HepG2 (cell line): ENCODE measurements at regions not wholly inside any gene's neighbourhood (a gene's known extent, or its start where the extent isn't known, plus 50 kb on each side); places are given as distances from the start of the nearest gene placed in this dataset.

ENCODE experiments used
- CENPT ChIP-seq: sonication (generic); formaldehyde crosslinking; IDR thresholded peaks from 2 replicates; pipeline ENCODE4 v1.8.0; 2022; ENCODE audit warnings: low read depth, mild to moderate bottlenecking, moderate library complexity, missing genetic modification reagents
- POLR2A ChIP-seq, 2 experiments: IDR thresholded peaks; 2 replicates each; pipeline ENCODE4 v1.6.1; 2011; ENCODE audit warnings: low read depth in 2 of 2, low read length in 2 of 2, mild to moderate bottlenecking in 1 of 2, moderate library complexity in 1 of 2; ENCODE audit not compliant: insufficient read depth in 1 of 2

GRCh38 chr6:21924002-21924401 lies 330.5 kb downstream of the SOX4 start:
- TF ChIP-seq POLR2A (IDR thresholded peaks at IDR 0.05; ENCODE audit: insufficient read depth in 1 of 2, low read depth in 2 of 2, low read length in 2 of 2), result no peak
- no peak for TF ChIP-seq CENPT (CRISPR knock-in tag)
